Cardiac fibroblast (primary cell): ENCODE measurements at regions not wholly inside any gene's neighbourhood (a gene's known extent, or its start where the extent isn't known, plus 50 kb on each side); places are given as distances from the start of the nearest gene placed in this dataset.
"Not testable (repeated sequence)": the region's sequence is repeated elsewhere in the genome, so short reads cannot be mapped to it uniquely, and the experiment has no call there.

Experiments used
- DNase-seq, 2 donors: peaks; one replicate each; pipeline versions ENCODE4 v3.0.0 to v3.0.0-alpha.2; 2010; ENCODE audit warnings: low read depth in 2 of 2
- H3K4me3 ChIP-seq, 2 donors: replicated peaks in 1 of 2; 1 replicate in 1 of 2; 2 replicates in 1 of 2; pipeline ENCODE4 v1.5.1; 2011; ENCODE audit warnings: low read depth in 2 of 2, low read length in 2 of 2, mild to moderate bottlenecking in 2 of 2, moderate library complexity in 1 of 2
- TF ChIP-seq, protein P1 (sequence below): IDR thresholded peaks from one replicate; pipeline ENCODE4 v1.5.1; 2011; ENCODE audit warnings: low read depth, mild to moderate bottlenecking, low read length, inconsistent platforms

GRCh38 chr2:193187816-193188215 lies 993.1 kb upstream of the TMEFF2 start:
- TF ChIP-seq, protein P1, sequence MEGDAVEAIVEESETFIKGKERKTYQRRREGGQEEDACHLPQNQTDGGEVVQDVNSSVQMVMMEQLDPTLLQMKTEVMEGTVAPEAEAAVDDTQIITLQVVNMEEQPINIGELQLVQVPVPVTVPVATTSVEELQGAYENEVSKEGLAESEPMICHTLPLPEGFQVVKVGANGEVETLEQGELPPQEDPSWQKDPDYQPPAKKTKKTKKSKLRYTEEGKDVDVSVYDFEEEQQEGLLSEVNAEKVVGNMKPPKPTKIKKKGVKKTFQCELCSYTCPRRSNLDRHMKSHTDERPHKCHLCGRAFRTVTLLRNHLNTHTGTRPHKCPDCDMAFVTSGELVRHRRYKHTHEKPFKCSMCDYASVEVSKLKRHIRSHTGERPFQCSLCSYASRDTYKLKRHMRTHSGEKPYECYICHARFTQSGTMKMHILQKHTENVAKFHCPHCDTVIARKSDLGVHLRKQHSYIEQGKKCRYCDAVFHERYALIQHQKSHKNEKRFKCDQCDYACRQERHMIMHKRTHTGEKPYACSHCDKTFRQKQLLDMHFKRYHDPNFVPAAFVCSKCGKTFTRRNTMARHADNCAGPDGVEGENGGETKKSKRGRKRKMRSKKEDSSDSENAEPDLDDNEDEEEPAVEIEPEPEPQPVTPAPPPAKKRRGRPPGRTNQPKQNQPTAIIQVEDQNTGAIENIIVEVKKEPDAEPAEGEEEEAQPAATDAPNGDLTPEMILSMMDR = no peak
- peak overlapping the region in 1 of 2 donors; percentile 13 for H3K4me3 ChIP-seq
- no peak for DNase-seq

- H3K4me3 ChIP-seq = not testable (repeated sequence)
These were observed 976.2 kb upstream of the TMEFF2 start for GRCh38 chr2:193170981-193171380.

GRCh38 chr2:193156480-193156879 lies 961.7 kb upstream of the TMEFF2 start:
- no peak overlapping the region for H3K4me3 ChIP-seq
- TF ChIP-seq, protein P1 = no peak
- DNase-seq = no peak

More at GRCh38 chr2:193170981-193171380, 976.2 kb upstream of the TMEFF2 start:
- DNase-seq = not testable (repeated sequence)

GRCh38 chr2:193154076-193154475 lies 959.3 kb upstream of the TMEFF2 start:
- no peak overlapping the region for H3K4me3 ChIP-seq
- no peak for DNase-seq
- TF ChIP-seq, protein P1 = no peak

DNA sequence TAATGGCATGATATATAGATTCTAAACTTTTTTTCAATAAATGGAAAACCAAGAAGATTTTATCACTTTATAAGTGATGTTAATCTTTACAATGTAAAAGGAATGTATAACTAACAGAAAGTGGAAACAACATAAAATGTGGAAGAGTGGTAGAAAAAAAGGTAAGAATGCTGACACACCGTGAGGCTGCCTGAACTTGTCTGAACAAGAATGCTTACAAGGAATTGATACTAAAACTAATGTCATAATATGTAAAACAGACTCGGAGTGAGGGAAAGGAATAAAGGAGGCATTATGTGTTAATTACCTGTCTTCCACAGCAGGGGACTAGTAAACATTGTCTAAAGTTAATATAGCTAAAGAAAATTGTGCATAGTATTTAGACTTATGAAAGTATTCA lies 958.8 kb upstream of the TMEFF2 start:
- no peak for DNase-seq
- H3K4me3 ChIP-seq = no peak overlapping the region

GRCh38 chr2:193142467-193142866 lies 947.7 kb upstream of the TMEFF2 start:
- not testable (repeated sequence) for DNase-seq, H3K4me3 ChIP-seq

More for the DNA sequence above, 958.8 kb upstream of the TMEFF2 start:
- TF ChIP-seq, protein P1 = no peak

GRCh38 chr2:193141998-193142397 lies 947.3 kb upstream of the TMEFF2 start:
- DNase-seq = no peak
- TF ChIP-seq, protein P1 = no peak
- H3K4me3 ChIP-seq = no peak overlapping the region

- DNase-seq = not testable (repeated sequence)
These were observed 946.2 kb upstream of the TMEFF2 start for GRCh38 chr2:193140895-193141294.

More at GRCh38 chr2:193140895-193141294, 946.2 kb upstream of the TMEFF2 start:
- H3K4me3 ChIP-seq = not testable (repeated sequence)
